GM06990 (cell line): ENCODE measurements at regions not wholly inside any gene's neighbourhood (a gene's known extent, or its start where the extent isn't known, plus 50 kb on each side); places are given as distances from the start of the nearest gene placed in this dataset.

Experiments used
- DNase-seq: peaks from one replicate; pipeline ENCODE4 v3.0.0-alpha.2; 2011; ENCODE audit not compliant: insufficient read length; ENCODE audit errors: extremely low read depth
- H3K27me3 ChIP-seq: replicated peaks from 2 replicates; pipeline ENCODE4 v1.6.0; 2011; ENCODE audit warnings: low read length; ENCODE audit not compliant: control insufficient read depth, insufficient read depth
- H3K36me3 ChIP-seq: 2 replicates; pipeline ENCODE4 v1.5.1; 2011; ENCODE audit warnings: low read length; ENCODE audit not compliant: control insufficient read depth, insufficient read depth
- H3K4me3 ChIP-seq: replicated peaks from 2 replicates; pipeline ENCODE4 v1.5.1; 2011; ENCODE audit warnings: low read depth, mild to moderate bottlenecking, control low read depth, low read length
- CTCF ChIP-seq: IDR thresholded peaks from 2 replicates; pipeline ENCODE4 v1.5.1; 2011; ENCODE audit warnings: low read length, control low read depth, mild to moderate bottlenecking, inconsistent platforms; ENCODE audit not compliant: insufficient read depth, poor library complexity, severe bottlenecking

- DNase-seq = no peak
Observed at GRCh38 chr5:60417500-60418181, 282.3 kb downstream of the DEPDC1B start.

DNA sequence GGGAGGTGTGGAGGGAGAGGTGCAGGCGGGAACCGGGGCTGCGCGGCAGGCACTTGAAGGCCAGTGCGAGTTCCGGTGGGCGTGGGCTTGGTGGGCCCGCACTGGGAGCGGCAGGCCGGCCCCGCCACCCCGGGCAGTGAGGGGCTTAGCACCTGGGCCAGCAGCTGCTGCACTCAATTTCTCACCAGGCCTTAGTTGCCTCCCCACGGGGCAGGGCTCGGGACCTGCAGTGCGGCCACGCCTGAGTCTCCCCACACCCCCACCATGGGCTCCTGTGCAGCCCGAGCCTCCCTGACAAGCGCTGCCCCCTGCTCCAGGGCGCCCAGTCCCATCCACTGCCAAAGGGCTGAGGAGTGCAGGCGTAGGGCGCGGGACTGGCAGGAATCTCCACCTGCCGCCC, 284.5 kb downstream of the DEPDC1B start:
- Histone ChIP-seq H3K4me3 (no peak overlapping the region), H3K36me3 (no peaks in the 10 kb centered on the region), H3K27me3 (no peaks in the 10 kb centered on the region)
- no peak for TF ChIP-seq CTCF
- no peak for DNase-seq

More at GRCh38 chr5:60417500-60418181, 282.3 kb downstream of the DEPDC1B start:
- H3K4me3 ChIP-seq = no peak overlapping the region
- H3K27me3 ChIP-seq = no peaks in the 10 kb centered on the region
- H3K36me3 ChIP-seq = no peaks in the 10 kb centered on the region
- TF ChIP-seq CTCF = no peak

DNA sequence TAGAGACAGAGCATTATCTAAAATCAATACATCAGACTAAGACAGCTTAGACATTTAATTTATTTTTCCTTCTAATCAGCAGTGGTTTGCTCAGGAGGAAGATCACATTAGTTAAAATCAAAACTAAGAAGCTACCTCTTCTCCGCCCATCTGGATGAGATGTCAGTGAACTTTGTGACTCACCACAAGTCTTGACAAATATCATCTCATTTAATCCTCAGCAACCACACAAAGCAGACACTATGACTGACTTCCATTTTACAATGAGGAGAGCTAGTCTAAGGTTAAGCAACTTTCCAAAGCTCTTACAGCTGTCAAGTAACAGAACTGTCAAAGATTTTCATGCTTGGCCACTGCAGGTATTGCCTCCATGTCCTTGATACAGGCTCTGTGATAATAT, 289.5 kb downstream of the DEPDC1B start:
- Histone ChIP-seq H3K36me3 (no peaks in the 10 kb centered on the region), H3K27me3 (no peaks in the 10 kb centered on the region), H3K4me3 (no peak overlapping the region)
- TF ChIP-seq CTCF = no peak
- no peak for DNase-seq

DNA sequence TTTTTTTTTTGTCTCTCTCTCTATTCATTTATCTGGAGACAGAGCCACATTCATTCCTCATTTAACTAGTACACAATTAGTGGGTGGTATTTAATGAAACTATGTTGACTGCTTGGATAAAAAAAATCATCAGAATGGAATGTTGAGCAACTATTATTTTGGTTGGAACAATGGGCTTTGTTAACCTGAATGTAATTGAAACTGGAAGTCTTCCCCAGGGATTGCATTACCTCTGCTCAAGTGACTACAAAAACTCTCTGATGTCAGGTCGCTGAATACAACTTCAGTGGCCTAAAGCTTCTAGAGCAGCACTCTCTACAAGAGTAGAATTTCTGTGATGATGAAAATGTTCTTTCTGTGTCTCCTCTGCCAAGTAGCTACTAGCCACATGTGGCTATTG, 295.8 kb downstream of the DEPDC1B start:
- TF ChIP-seq CTCF = no peak
- no peaks in the 10 kb centered on the region for H3K27me3 ChIP-seq
- no peak overlapping the region for H3K4me3 ChIP-seq
- DNase-seq = no peak
- no peaks in the 10 kb centered on the region for H3K36me3 ChIP-seq

GRCh38 chr5:60403343-60404006, 296.5 kb downstream of the DEPDC1B start:
- no peaks in the 10 kb centered on the region for H3K36me3 ChIP-seq
- DNase-seq = no peak
- TF ChIP-seq CTCF = no peak
- H3K27me3 ChIP-seq = no peaks in the 10 kb centered on the region
- H3K4me3 ChIP-seq = no peak overlapping the region
